HG03175 (cell line): ENCODE measurements at regions not wholly inside any gene's neighbourhood (a gene's known extent, or its start where the extent isn't known, plus 50 kb on each side); places are given as distances from the start of the nearest gene placed in this dataset.

ENCODE experiments used
- ATAC-seq: cut with Tn5 transposase; IDR thresholded peaks from one replicate; pipeline ENCODE4 v1.9.1; 2021; ENCODE audit warnings: mild to moderate bottlenecking, moderate library complexity; ENCODE audit not compliant: unreplicated experiment

DNA sequence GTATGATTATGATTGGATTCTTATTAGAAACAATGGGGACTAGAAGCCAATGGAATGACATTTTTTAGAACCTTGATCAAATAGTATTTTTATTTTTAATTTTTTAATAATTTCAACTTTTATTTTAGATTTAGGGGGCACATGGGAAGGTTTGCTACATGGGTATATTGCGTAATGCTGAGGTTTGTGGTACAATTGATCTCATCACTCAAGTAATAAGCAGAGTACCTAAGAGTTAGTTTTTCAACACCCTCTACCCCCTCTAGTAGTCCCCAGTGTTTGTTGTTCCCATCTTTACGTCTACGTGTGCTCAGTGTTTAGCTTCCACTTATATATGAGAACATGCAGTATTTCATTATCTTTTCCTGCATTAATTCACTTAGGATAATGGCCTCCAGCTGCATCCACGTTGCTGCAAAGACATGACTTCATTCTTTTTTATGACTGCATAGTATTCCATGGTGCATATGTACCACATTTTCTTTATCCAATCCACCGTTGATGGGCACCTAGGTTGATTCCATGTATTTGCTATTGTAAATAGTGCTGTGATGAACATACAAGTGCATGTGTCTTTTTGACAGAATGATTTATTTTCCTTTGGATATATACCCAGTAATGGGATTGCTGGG is 281.1 kb upstream of the MAN1A1 start:
- no peak for ATAC-seq

DNA sequence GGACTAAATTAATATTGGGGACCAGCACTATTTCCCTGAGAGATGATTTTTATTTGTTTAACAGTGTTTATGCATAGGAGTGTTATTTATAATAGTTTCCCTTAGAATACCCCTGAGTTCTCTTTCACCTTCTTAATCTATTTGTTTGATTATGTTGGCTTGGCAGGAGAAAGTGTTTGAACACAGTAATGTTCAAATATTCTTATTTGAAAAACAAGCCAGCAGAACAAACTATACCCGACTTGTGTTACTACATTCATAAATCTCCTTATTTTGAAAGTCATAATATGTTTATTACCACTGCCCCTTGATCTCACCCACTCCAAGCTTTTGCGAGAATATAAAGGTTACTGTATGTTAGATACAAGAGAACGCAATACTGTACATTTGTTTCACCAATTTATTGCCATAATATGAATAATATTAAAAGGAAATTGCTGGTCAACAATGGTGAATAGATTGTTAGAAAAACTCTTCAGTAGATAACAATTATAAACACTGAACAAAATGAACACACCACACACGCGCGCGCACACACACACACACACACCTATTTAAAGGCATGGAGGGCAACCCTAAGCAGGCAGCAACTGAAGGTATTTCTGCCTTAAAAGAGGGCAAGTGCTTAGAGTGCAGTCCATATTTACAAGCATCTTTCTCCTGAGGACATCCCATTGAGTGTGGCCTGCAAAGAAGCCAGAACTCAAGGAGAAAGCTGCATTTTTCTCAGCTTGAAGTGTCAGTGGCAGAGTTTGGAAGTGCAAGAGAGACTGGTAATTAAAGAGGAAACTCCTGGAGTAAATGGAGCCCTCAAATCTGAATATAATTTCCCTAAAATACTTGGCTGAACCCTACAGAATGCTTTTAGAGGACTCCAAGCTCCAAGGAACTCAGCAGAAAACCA is 279.4 kb upstream of the MAN1A1 start:
- ATAC-seq: no peak

DNA sequence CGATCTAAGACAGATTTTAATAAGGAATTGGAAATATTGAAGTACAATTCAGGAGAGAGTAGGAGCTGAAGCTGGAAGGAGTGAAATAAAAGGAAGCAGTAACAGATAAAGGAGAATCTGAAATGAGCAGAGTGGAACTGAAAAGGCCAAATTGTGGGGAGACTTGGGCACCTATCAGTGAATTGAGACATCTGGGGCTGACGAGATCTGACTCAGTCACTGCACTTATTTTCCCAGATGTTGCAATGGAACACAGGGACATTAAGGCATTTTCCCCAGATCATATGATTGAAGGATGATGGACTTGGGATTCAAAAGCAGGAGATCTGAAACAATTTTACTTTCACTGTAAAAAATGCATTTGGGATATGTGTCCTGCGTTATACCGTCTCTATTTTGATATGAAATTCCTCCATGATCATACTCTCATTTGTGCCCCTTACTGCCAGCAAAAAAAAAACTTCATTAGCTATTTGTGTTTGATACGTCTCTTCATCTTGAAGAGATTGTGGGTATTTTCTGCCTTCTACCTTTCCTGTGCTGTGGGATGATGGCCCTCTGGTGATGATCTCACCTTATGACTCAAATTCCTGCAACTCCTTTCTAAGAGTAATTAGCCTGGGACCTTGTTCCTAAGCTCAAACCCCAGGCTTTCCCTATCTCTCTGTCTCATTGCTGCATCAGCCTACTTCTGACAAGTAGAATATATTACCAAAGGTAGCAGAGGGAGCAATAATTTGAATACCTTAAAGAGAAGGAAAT is 278.5 kb upstream of the MAN1A1 start:
- ATAC-seq: no peak

DNA sequence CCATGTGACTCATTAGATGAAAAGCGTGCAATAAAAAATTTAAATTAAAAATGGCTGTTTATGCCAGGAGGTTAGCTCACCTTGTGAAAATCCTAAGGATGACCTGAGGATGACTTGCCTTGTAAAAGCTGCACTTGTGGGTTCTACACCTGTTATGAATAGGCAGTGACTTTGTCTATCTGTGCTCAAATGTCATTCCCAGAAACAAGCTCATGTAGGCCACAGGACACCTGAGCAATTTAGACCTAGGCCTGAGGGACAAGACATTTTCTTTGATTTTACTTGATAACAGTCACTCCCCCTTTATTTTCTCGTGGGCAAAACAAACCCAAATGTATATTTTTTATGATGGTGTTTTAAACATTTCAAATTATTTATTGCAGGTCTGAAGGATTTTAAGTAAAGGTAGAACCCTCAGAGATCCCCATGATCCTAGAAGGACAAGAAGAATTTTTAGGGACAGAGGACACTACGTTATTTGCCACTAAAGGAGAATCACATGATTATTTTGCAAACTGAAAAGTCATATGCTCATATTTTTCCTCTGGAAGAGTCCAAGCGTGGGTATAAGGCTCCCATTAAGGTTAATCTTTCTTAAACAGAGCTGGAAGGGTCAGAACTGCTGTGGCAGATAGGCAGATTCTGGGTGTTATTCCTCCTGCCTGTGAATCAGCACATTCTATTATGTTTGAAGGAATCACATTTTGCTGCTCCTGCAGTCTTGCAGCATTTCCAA is 277.5 kb upstream of the MAN1A1 start:
- no peak for ATAC-seq

DNA sequence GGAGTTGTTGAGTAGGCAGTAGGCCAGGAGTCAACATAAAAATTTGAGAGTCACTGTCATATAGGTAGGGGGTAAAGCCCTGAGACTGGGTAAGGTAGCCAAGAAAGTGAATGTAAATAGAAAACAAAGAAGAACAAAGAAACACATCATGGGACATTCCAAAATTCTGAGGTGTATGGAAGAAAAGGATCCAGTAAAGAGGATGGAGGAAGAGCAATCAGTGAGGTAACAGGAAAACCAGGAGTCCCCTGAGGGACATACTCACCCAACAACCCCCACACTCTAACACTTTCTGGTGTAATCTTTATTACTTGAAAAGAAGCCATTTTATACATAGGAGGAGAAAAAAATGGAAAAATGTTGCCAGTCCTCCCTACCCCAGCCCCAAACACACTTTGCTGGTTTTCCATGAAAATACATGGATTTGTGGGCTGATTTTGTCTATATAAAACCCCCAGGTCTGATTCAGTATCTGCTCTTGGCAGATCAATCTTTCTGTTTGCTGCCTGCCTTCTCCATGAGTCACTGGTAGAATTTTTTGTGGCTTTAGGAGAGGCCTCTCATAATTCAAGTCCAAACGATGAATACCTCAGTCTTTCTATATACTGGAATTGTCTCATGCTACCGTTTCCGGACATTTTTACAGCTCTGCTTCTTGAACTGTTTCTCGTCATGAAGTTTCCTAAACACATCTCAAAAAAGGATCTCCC is 271.4 kb upstream of the MAN1A1 start:
- ATAC-seq: no peak

DNA sequence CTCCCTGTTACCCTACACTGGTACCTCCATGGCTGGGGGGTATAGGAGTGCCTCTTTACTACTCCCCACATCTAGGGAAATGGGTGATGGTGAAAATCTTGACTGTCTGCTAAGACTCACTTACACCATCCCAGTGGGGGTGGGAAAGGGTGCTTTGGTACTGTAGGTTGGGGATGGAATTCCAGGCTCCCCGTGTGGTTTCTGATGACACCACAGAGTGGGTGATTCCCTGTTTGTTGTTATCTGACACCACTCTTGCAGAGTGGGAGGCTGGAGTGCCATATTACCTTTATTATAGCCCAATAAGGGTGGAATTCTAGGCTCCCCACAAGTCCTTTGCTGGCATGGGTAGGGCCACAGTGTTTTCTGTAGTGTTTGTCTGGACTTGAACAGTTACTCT is 264.6 kb upstream of the MAN1A1 start:
- ATAC-seq: no peak

DNA sequence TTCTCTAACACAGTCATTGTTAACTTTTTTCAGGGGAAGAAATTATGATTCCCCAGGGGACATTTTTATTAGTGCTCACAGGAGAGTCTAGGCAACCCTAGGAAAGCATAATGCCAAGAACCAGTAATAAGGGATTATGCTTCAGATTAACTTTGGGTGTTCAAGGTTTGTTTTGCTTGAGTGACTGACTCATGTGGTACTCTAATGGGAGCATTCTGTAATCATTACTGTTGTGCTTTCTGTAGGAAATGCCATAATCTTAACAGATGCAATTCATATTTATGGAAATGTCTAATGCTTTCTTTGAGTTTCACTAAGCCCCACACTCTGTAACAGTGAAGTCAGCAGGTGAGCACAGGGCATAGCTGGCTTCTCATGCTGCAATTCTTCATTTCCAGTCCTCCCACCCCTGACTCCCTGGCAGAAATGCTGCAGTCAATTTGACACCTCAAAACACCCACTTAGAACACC is 263.4 kb upstream of the MAN1A1 start:
- no peak for ATAC-seq

DNA sequence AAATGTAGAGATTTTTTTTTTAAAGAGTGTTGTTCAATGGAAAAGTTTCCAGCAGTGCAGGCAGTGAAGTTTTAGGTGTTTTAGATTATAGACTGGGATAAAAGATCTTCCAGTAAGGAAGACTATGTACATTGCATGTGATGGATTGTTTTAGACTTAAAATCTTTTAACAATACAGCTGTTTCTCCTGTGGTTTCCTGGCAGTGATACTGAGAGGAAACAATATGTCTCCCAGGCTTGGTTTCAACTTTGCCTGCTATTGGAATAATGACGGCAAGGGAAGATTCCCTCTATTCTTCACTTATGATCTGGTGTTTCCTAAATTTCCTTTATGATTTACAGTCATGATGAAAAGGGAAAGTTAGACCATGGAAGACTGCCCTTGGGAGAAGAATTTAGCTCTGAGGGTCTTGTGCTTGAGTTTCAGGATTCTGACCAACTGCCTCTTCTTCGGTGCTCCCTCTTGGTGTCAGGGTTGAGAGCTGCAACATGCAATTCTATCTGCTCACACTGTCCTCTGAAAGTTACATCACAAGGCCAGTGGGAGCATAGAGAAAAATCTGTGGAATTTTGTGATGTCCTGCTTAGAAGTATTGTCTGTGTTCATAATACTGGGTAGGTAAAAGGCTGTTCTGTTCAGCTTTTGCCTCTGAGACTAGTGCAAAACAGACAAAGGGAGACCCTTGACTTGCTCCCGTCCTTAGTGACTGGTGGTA is 262.8 kb upstream of the MAN1A1 start:
- ATAC-seq: no peak

DNA sequence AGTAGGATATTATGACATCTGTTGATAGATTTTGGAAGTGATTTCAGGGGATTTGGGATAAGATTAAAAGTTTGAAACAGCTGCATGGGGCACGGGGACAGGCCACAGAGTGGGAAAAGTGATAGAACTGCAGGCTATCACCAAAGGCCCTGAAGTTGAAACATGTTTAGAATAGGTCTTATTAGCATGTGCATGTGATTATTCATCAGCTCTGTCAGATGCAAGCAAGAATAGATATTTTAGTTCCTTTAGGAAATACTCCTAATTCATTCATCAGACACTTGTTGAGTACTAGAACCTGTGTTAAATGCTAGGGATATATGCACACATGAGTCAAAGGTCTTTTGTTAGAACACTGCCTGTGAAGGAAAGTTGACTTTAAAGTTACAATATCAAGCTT is 261.2 kb upstream of the MAN1A1 start:
- no peak for ATAC-seq

DNA sequence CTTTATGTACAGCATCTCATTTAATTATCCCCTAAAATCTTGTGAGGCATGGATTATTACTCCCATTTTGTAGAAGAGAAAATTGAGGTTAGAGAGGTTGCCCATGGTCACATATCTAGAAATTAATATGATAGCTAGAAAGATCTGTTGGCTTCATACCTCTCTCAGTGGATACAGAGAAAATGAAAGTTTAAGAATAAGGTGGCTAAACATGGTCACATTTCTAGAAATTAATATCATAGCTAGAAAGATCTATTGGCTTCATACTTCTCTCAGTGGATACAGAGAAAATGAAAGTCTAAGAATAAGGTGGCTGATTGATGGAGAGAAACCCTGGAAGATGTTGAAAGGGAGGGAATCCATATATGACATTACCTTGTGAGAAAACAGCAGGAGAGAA is 260.7 kb upstream of the MAN1A1 start:
- no peak for ATAC-seq

DNA sequence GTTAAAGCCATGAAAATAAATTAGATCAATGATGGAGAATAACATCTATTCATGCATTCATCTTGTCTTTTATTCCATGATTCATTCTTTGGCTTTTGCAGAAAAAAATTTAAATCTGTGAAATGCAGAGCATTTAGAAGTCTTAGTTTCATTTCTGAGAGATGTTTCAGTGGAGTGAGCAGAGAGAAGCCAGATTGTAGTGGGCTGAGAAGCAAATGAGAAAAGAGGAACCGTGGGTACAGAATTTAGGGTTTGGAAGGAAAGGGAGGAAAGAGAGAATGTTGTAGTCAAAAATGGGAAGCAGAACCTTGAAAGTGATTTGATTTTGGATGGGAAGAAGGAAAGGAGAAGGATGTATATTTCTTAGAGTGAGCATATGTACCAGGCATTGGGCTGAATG is 260.3 kb upstream of the MAN1A1 start:
- no peak for ATAC-seq

DNA sequence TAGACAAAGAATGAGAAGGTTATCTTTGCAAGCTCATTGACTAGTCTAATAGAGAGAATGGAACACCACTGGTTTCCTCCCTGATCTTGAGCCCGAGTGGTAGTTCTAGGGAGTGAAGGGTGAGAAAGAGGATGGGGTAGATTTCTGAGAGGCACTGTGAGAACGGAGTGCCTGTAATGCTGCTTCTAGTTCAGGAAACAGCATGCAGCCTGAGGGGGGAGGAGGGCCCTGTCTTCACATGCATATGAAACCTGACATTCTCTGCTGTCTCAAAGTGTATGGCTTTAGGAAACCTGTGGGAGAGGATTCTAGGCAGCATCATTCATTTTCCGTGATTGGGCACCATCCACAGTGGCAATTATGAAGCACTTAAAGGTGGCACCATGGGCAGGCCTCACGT is 259.4 kb upstream of the MAN1A1 start:
- ATAC-seq: no peak

DNA sequence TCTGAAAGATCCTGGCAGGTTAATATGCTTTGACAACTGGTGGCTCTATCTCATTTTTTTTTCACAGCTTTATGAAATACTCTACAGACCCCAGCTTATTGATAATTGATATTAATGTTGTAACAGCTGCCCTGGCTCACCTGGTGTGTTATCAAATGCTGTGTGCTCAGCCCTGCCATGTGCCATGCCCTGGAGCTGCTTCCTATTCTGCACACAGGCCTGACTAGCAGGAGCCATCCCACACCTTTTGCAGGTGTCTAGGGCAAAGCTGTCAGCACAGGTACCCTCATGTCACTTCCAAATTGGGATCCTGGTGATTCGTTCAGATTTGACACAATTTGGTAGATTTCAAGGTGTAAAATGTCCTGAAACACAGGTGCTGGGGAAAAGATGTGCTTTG is 254.6 kb upstream of the MAN1A1 start:
- ATAC-seq: no peak

DNA sequence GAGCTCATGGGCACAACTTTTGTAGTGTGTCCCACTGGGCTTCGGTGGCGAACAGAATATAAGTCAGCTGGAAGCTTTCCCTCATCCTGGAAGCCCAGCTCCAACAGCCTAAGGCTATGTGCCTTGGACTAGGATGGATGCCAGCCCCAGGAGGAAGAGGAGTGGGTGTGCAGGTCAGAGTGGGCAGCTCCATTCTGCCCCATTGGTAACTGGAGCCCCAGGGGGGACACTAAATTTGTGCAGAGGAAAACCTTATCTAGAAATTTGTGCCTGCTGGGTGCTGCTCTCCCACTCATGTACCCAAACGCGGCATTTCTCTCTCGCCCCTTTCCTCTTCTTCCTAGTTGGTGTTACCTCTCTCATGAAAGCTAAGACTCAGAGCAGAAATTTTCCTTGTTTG is 253.9 kb upstream of the MAN1A1 start:
- ATAC-seq: no peak

DNA sequence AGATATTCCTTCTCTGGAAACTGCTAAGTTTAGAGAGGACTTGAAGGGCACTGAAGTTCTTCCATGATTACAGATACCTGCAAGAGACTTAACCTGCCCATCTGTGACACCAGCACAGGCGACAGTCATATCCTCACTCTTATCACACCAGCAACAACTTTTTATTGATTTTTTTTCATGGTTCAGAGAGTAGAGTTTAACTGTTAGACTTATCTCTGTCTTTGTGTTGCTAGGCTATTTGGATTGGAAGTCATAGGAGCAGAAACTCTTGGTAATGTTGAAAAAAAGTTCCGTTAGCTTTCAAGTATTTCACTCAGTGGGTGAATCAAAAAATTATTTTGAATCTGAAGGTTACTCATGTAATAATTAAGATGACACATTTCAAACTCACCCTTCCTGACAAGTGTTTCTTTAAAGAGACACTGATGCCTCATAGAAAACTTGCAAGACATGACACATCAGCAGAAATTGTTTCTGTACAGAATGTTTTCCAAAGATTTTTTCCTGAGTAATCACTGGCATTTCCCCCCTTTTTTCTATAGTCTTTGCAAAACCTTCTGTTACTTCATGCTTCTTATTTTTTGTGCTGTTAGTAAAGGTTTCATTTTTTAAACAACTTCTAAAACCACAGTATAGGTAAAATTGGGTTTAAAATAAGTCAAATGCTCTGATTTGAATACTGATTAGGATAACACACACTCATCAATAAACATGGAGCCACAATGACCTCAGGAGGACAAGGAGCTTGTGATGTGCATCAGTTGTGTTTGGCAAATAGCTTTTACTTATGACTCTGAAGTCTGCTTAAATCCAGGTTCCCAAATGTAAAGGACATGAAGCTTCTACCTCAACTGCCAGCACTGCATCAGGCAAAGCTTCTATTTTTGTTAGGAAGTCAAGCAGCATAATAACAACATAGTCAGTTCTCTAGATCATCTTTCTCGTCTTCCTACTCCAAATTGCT is 252.9 kb upstream of the MAN1A1 start:
- no peak for ATAC-seq

DNA sequence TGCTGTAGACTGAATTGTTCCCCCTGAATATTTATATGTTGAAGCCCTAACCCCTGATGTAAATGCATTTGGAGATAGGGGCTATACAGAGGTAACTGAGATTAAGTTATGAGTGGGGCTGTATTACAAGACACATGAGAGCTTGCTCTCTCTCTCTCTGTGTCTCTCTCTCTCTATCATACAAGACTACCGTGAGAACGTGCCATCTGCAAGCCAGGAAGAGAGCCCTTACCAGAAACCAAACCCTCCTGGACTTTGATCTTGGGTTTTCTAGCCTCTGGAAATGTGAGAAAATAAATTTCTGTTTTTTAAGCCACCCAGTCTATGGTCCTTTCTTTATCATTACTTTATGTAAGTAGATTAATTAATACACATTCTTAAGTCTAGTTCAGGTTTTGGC is 249.3 kb upstream of the MAN1A1 start:
- ATAC-seq: no peak

DNA sequence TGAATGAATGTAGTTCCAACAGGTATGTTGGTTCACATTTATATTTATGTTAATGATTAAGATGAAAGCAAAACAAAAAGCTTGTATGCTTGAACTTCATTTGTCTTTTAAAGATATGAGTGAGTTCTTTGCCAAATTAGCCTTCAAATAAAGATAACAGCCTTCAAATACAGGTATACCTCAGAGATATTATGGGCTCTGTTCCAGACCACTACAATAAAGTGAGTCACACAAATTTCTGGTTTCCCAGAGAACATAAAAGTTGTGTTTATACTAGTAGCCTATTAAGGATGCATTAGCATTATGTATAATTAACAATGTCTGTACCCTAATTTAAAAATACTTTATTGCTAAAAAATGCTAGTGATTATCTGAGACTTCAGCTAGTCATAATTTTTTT is 245.3 kb upstream of the MAN1A1 start:
- no peak for ATAC-seq

DNA sequence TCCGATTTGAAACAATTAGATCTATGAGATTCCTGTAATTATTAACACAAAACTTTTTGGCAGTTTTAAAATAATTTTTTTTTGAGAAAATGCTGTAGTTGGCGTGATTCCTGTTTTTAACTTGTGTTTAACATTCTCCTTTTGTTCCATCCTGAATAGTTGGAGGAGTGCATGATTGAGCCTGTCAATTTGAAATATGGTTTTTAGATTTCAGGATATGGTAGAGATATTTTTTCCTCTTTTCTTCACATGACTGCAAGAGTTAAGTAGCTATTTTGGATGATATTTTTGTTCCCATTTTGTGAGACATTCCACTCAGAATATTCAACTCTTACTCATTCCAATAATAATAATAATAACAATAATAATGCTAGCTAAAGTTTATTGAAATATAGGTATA is 241.7 kb upstream of the MAN1A1 start:
- no peak for ATAC-seq

DNA sequence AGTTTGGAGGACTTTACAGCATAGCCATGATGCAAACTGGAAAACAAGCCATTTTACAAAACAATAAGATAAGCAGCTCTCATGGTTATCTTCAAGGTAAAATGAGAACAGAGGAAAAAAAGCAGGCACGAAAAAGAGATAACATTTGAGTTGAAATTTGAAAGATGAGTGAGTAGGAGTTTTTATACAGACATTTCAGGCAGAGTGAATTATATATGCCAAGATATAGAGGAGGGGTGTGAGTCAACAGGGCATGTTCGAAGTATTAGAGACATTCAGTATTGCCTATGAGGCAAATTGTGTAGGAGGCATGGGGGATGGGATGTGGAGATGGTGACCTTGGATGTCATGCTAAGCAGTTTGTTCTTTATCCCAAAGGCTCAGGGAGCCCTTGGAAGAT is 240.5 kb upstream of the MAN1A1 start:
- ATAC-seq: no peak
